MCF 10A (cell line): ENCODE measurements at regions not wholly inside any gene's neighbourhood (a gene's known extent, or its start where the extent isn't known, plus 50 kb on each side); places are given as distances from the start of the nearest gene placed in this dataset.

Experiments used
- BruUV-seq: library from RNA; stranded (reverse); fragments of 400-500 nt; replicated peaks from 2 replicates; lab custom pipeline; 2021; lab: Mats Ljungman, UMichigan
- CTCF ChIA-PET: fragments of 300-600 bp; sonication (Branson Sonifier 250); formaldehyde crosslinking; extraction: SDS; loops from one replicate; lab custom pipeline; 2021; ENCODE audit warnings: antibody characterized with exemption, inconsistent platforms; lab: Yijun Ruan, JAX
- POLR2A ChIA-PET: fragments of 300-600, 350-650 bp; sonication (Branson Sonifier 250); formaldehyde crosslinking; extraction: SDS; loops from one replicate; lab custom pipeline; 2020; ENCODE audit warnings: antibody characterized with exemption, inconsistent platforms; lab: Yijun Ruan, JAX
- DNase-seq: peaks from one replicate; pipeline ENCODE4 v3.0.0-alpha.2; 2018; ENCODE audit not compliant: unreplicated experiment
- H3K27ac Mint-ChIP-seq: one replicate; pipeline ENCODE4 v1.8.0; 2022; ENCODE audit warnings: mild to moderate bottlenecking, low read depth, mixed read lengths; ENCODE audit not compliant: unreplicated experiment
- H3K27me3 Mint-ChIP-seq: one replicate; pipeline ENCODE4 v1.8.0; 2022; ENCODE audit warnings: mixed read lengths; ENCODE audit not compliant: insufficient read depth, unreplicated experiment
- H3K36me3 Mint-ChIP-seq: one replicate; pipeline ENCODE4 v1.8.0; 2022; ENCODE audit warnings: mild to moderate bottlenecking, moderate library complexity, mixed read lengths; ENCODE audit not compliant: insufficient read depth, unreplicated experiment
- H3K4me1 Mint-ChIP-seq: one replicate; pipeline ENCODE4 v1.8.0; 2022; ENCODE audit warnings: mixed read lengths; ENCODE audit not compliant: insufficient read depth, unreplicated experiment
- H3K4me3 Mint-ChIP-seq: one replicate; pipeline ENCODE4 v1.8.0; 2022; ENCODE audit warnings: mild to moderate bottlenecking, moderate library complexity, mixed read lengths; ENCODE audit not compliant: unreplicated experiment
- H3K9me3 Mint-ChIP-seq: one replicate; pipeline ENCODE4 v1.8.0; 2022; ENCODE audit warnings: mixed read lengths; ENCODE audit not compliant: unreplicated experiment
- CTCF ChIP-seq: fragments of 200-600 bp; IDR thresholded peaks from one replicate; pipeline ENCODE4 v1.8.0; 2022; ENCODE audit warnings: antibody characterized with exemption, mild to moderate bottlenecking; ENCODE audit not compliant: unreplicated experiment
- intact Hi-C: fragments of 100-400 bp; cut with micrococcal nuclease; formaldehyde crosslinking; loops from 2 replicates; pipeline ENCODE4 v1.14.1; 2022

GRCh38 chr10:55369670-55370420, 568.8 kb upstream of the PCDH15 start:
- CTCF ChIA-PET = interaction anchor here (0.7 kb wide), 1 partner anchor 1415 kb away, joined by 3 read pairs; no protein-coding TSS in a partner anchor
- H3K4me3 Mint-ChIP-seq = no peak overlapping the region
- no peak overlapping the region for H3K27ac Mint-ChIP-seq
- intact Hi-C loops = no loop called here
- H3K4me1 Mint-ChIP-seq = no peaks in the 10 kb centered on the region
- TF ChIP-seq CTCF = no peak
- H3K36me3 Mint-ChIP-seq = no peaks in the 10 kb centered on the region
- no TSS peak for BruUV-seq
- no peak for DNase-seq
- peaks cover 67% of the 10 kb centered on the region for H3K27me3 Mint-ChIP-seq
- H3K9me3 Mint-ChIP-seq = no peaks in the 10 kb centered on the region
- POLR2A ChIA-PET = no interaction called here

GRCh38 chr10:55368467-55368866, 567.4 kb upstream of the PCDH15 start:
- peaks cover 78% of the 10 kb centered on the region for H3K27me3 Mint-ChIP-seq
- ChIA-PET POLR2A (no interaction called here), CTCF (no interaction called here)
- BruUV-seq = no TSS peak
- no peaks in the 10 kb centered on the region for H3K36me3 Mint-ChIP-seq
- no peak for TF ChIP-seq CTCF
- H3K27ac Mint-ChIP-seq = no peak overlapping the region
- H3K9me3 Mint-ChIP-seq = no peaks in the 10 kb centered on the region
- H3K4me1 Mint-ChIP-seq = no peaks in the 10 kb centered on the region
- H3K4me3 Mint-ChIP-seq = no peak overlapping the region
- intact Hi-C loops = no loop called here
- no peak for DNase-seq

- ChIA-PET CTCF (no interaction called here), POLR2A (no interaction called here)
- no peaks in the 10 kb centered on the region for H3K36me3 Mint-ChIP-seq
- no peaks in the 10 kb centered on the region for H3K9me3 Mint-ChIP-seq
- H3K27me3 Mint-ChIP-seq = peaks cover 78% of the 10 kb centered on the region
- H3K4me3 Mint-ChIP-seq = no peak overlapping the region
- no peak overlapping the region for H3K27ac Mint-ChIP-seq
- BruUV-seq = no TSS peak
- no peaks in the 10 kb centered on the region for H3K4me1 Mint-ChIP-seq
- TF ChIP-seq CTCF = no peak
- intact Hi-C loops = no loop called here
- no peak for DNase-seq
Measured at GRCh38 chr10:55367555-55367954, 566.5 kb upstream of the PCDH15 start.

- H3K4me1 Mint-ChIP-seq = no peaks in the 10 kb centered on the region
- no peak overlapping the region for H3K4me3 Mint-ChIP-seq
- BruUV-seq = no TSS peak
- H3K27me3 Mint-ChIP-seq = peaks cover 48% of the 10 kb centered on the region
- H3K9me3 Mint-ChIP-seq = no peaks in the 10 kb centered on the region
- CTCF ChIA-PET = interaction anchor here (0.6 kb wide), 1 partner anchor 1631 kb away, joined by 3 read pairs; no protein-coding TSS in a partner anchor
- intact Hi-C loops = no loop called here
- POLR2A ChIA-PET = no interaction called here
- no peaks in the 10 kb centered on the region for H3K36me3 Mint-ChIP-seq
- TF ChIP-seq CTCF = no peak
- no peak overlapping the region for H3K27ac Mint-ChIP-seq
- DNase-seq = no peak
Measured at GRCh38 chr10:55358539-55358938, 557.5 kb upstream of the PCDH15 start.
